Naive B cell (primary cell): ENCODE measurements at regions not wholly inside any gene's neighbourhood (a gene's known extent, or its start where the extent isn't known, plus 50 kb on each side); places are given as distances from the start of the nearest gene placed in this dataset.

Experiments
- ATAC-seq, 2 donors: fragments of 150-1000 bp; cut with Tn5 transposase; 2 replicates each; pipeline ENCODE4 v1.10.0; 2021; ENCODE audit warnings: low read depth in 2 of 2, mild to moderate bottlenecking in 2 of 2, moderate library complexity in 2 of 2
- DNase-seq: peaks from one replicate; pipeline ENCODE4 v3.0.0; 2022
- H3K27ac Mint-ChIP-seq, 6 donors: one replicate each; pipeline ENCODE4 v1.8.0; 2020 to 2022; ENCODE audit warnings: mild to moderate bottlenecking in 6 of 6, mixed read lengths in 6 of 6, moderate library complexity in 5 of 6, inconsistent platforms in 2 of 6
- H3K27me3 Mint-ChIP-seq, 3 donors: one replicate each; pipeline ENCODE4 v1.8.0; 2021 to 2022; ENCODE audit warnings: mixed read lengths in 3 of 3, mild to moderate bottlenecking in 1 of 3
- H3K36me3 Mint-ChIP-seq, 2 donors: one replicate each; pipeline ENCODE4 v1.8.0; 2020 to 2022; ENCODE audit warnings: mixed read lengths in 2 of 2, inconsistent platforms in 1 of 2, mild to moderate bottlenecking in 1 of 2
- H3K4me1 Mint-ChIP-seq, 3 donors: one replicate each; pipeline ENCODE4 v1.8.0; 2020 to 2022; ENCODE audit warnings: mixed read lengths in 3 of 3, inconsistent platforms in 1 of 3, mild to moderate bottlenecking in 1 of 3, moderate library complexity in 1 of 3
- H3K4me3 Mint-ChIP-seq, 8 donors: one replicate each; pipeline ENCODE4 v1.8.0; 2020 to 2022; ENCODE audit warnings: mild to moderate bottlenecking in 8 of 8, mixed read lengths in 8 of 8, moderate library complexity in 8 of 8, inconsistent platforms in 2 of 8
- H3K9me3 Mint-ChIP-seq, 7 donors: one replicate each; pipeline ENCODE4 v1.8.0; 2020 to 2022; ENCODE audit warnings: mixed read lengths in 7 of 7, mild to moderate bottlenecking in 5 of 7, inconsistent platforms in 2 of 7, moderate library complexity in 1 of 7

DNA sequence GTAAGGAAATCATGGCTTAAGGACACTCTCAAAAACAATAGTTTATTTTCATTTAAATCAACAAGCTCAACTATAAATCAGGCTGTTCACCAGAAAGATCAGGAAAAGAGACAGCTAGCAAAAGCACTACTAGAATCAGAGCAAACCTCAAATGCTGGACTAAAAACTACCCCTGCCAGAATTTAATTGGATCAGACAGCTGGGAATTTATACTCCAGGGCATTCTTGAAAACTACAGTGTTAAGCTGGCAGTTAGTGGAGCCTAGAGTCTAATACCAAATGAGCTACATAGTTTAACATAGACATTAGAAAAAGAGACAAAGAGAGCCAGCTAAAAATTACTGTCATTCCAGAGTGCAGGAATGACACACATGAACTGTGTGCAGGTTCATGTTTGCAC is 1016.4 kb upstream of the CRIM1 start:
- ATAC-seq, result no peak
- Mint-ChIP-seq H3K9me3 (peaks cover 0 to 6% (median 3%) of the 10 kb centered on the region in 7 donors), H3K4me1 (no peaks in the 10 kb centered on the region)

GRCh38 chr2:35337922-35338321 is 1017.7 kb upstream of the CRIM1 start:
- no peak overlapping the region for H3K27ac Mint-ChIP-seq
- no peaks in the 10 kb centered on the region for H3K36me3 Mint-ChIP-seq
- no peak overlapping the region for H3K4me3 Mint-ChIP-seq
- DNase-seq (no peak), ATAC-seq (no peak)
- H3K4me1 Mint-ChIP-seq, result no peaks in the 10 kb centered on the region
- peaks cover 0 to 6% (median 3%) of the 10 kb centered on the region in 7 donors for H3K9me3 Mint-ChIP-seq
- H3K27me3 Mint-ChIP-seq, result no peaks in the 10 kb centered on the region

More for the DNA sequence above, 1016.4 kb upstream of the CRIM1 start:
- DNase-seq, result no peak
- H3K27ac Mint-ChIP-seq, result no peak overlapping the region
- no peaks in the 10 kb centered on the region for H3K27me3 Mint-ChIP-seq
- no peak overlapping the region for H3K4me3 Mint-ChIP-seq
- H3K36me3 Mint-ChIP-seq, result no peaks in the 10 kb centered on the region

DNA sequence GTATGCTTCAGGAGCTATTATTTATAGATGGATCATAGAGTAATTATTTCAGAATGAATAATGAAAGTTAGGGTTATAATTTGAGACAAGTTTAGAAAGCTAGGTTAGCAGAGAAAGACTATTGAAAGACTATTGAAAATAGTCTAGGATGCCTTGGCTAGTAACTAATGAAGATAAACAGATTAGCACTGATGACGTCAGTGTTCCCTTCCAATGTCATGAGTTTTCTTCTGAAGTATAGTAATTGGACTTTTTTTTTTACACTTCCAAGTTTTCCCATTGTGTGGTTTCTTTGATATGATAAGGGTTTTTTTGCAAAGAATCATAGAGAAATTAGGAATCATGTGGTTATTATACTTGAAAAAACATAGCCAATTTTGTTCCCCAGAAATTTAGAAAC is 1041.5 kb upstream of the CRIM1 start:
- DNase-seq, result no peak
- no peak for ATAC-seq
- Mint-ChIP-seq H3K27me3 (no peaks in the 10 kb centered on the region), H3K4me3 (no peak overlapping the region), H3K27ac (no peak overlapping the region), H3K4me1 (no peaks in the 10 kb centered on the region), H3K36me3 (no peaks in the 10 kb centered on the region), H3K9me3 (peaks cover 0 to 5% (median 0%) of the 10 kb centered on the region in 7 donors)

- Mint-ChIP-seq H3K4me1 (no peaks in the 10 kb centered on the region), H3K36me3 (no peaks in the 10 kb centered on the region), H3K4me3 (no peak overlapping the region), H3K27me3 (no peaks in the 10 kb centered on the region), H3K27ac (no peak overlapping the region), H3K9me3 (peaks cover 0 to 4% (median 0%) of the 10 kb centered on the region in 7 donors)
- ATAC-seq, result no peak
- DNase-seq, result no peak
Measured at GRCh38 chr2:35301369-35301768, 1054.2 kb upstream of the CRIM1 start.

DNA sequence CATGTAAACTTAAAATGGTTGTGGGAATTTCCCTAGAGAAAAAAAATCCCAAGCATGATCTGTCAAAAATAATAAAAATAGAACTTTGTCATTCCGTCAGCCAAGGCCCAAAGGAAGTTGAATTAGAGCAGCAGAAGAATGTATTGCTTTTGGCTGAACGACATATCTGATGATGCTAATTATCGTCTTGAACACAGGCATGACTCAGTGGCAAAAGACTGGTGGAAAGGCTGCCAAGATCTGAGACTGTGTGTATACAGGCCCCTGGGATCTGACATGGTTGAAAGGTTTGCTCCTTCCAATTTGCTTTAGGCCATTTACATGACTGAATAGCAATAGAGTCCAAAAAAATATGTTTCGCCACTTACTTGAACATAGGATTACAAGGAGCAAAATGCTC is 1057.1 kb upstream of the CRIM1 start:
- H3K4me3 Mint-ChIP-seq, result no peak overlapping the region
- ATAC-seq (no peak), DNase-seq (no peak)
- no peaks in the 10 kb centered on the region for H3K36me3 Mint-ChIP-seq
- no peaks in the 10 kb centered on the region for H3K4me1 Mint-ChIP-seq
- H3K27me3 Mint-ChIP-seq, result no peaks in the 10 kb centered on the region
- no peak overlapping the region for H3K27ac Mint-ChIP-seq
- H3K9me3 Mint-ChIP-seq, result peaks cover 0 to 6% (median 0%) of the 10 kb centered on the region in 7 donors

GRCh38 chr2:35297403-35297802 is 1058.2 kb upstream of the CRIM1 start:
- no peaks in the 10 kb centered on the region for H3K4me1 Mint-ChIP-seq
- H3K27me3 Mint-ChIP-seq, result no peaks in the 10 kb centered on the region
- DNase-seq (no peak), ATAC-seq (no peak)
- peaks cover 0 to 6% (median 0%) of the 10 kb centered on the region in 7 donors for H3K9me3 Mint-ChIP-seq
- H3K4me3 Mint-ChIP-seq, result no peak overlapping the region
- no peak overlapping the region for H3K27ac Mint-ChIP-seq
- no peaks in the 10 kb centered on the region for H3K36me3 Mint-ChIP-seq

DNA sequence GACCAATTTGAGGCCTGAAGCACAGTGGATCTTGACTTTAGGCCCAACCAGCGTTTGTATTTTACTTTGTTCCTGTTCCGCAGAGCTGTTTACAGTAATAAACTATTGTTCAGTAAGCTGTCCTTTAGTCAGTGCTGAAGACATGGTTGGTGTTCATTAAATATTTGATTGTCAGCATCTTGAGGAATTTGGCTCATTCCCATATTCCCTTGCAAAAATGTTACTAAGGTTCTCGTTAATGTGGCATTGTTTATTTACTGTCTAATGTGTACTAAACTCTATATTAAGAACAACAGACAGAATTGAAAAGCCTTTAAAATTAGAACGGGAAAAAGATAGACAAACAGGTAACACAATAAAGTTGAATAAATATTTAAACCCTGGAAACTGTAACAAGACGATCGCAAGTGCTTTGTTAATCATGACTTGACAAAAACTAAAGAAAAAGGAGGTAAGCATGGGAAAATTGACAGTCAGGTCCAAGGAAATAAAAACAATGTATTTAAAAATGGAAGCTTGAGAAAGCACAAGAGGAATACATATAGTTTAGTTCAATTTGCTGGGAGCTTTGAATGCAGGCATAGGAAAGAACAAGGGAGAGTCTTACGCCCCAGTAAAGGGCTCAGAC is 1060.8 kb upstream of the CRIM1 start:
- DNase-seq (no peak), ATAC-seq (no peak)
- no peak overlapping the region for H3K4me3 Mint-ChIP-seq
- H3K36me3 Mint-ChIP-seq, result no peaks in the 10 kb centered on the region
- peaks cover 0 to 11% (median 0%) of the 10 kb centered on the region in 7 donors for H3K9me3 Mint-ChIP-seq
- no peaks in the 10 kb centered on the region for H3K27me3 Mint-ChIP-seq
- no peak overlapping the region for H3K27ac Mint-ChIP-seq
- no peaks in the 10 kb centered on the region for H3K4me1 Mint-ChIP-seq

DNA sequence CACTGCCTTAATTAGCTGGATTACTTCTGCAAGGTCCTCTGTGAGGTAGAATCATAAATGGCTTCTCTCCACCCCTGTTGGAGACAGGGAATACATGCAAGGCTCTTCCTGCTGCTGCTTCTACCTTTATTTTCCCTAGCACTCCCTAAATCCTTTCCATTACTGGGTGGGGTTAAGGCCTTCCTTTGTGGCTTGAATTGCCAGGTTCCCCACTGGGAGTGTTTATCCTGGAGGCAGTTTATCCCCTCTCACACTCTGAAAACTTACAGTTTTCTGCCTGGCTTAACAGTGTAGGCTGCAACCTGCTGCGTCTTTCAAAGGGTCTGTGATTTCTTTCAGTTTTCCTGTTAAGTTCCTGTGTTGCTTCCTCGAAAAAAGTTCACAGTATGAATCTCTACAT is 1062.3 kb upstream of the CRIM1 start:
- H3K4me3 Mint-ChIP-seq, result no peak overlapping the region

DNA sequence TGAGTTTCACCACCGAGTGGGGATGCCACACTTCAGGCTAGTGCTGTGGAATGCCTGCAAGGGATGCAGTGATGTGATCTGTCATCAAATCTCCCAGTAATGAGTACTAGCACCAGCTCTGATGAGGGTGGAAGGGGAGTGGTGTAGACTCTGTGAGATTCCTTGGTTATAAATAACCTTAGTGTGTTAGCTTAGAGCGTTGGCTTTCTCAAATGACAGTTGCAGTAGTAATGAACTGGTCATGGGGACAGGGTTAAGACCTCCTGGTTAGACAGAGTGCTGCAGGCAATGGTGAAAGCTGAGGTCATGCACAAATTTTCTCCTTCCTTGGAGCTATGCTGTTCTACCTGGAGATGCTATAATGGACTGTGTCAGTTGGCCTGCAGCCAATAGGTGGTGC is 1063.4 kb upstream of the CRIM1 start:
- peaks cover 0 to 9% (median 3%) of the 10 kb centered on the region in 7 donors for H3K9me3 Mint-ChIP-seq
- no peak overlapping the region for H3K4me3 Mint-ChIP-seq
- H3K27ac Mint-ChIP-seq, result no peak overlapping the region
- DNase-seq (no peak), ATAC-seq (no peak)
- no peaks in the 10 kb centered on the region for H3K36me3 Mint-ChIP-seq
- no peaks in the 10 kb centered on the region for H3K4me1 Mint-ChIP-seq
- no peaks in the 10 kb centered on the region for H3K27me3 Mint-ChIP-seq

More for the DNA sequence above, 1062.3 kb upstream of the CRIM1 start:
- Mint-ChIP-seq H3K27ac (no peak overlapping the region), H3K4me1 (no peaks in the 10 kb centered on the region), H3K9me3 (peaks cover 0 to 11% (median 2%) of the 10 kb centered on the region in 7 donors), H3K27me3 (no peaks in the 10 kb centered on the region), H3K36me3 (no peaks in the 10 kb centered on the region)
- no peak for ATAC-seq
- DNase-seq, result no peak

DNA sequence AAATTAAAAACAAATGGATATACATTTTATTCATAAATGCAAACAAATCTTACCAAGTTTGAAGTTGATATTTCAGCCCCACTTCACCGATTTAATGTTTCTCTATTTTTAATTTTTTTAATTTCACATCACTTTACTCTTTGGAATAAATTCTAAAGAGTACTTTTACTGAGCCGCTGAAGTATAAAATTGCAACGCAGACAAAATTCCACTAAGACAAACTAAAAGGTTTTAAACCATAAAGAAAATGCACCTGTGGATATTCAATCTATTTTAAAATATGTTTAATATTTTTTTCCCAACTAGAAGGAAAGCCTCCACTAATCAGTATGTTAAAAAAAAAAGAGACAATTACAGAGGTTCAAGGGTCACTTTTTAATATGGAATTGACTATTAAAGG is 1073.9 kb upstream of the CRIM1 start:
- H3K27ac Mint-ChIP-seq, result no peak overlapping the region
- H3K4me1 Mint-ChIP-seq, result no peaks in the 10 kb centered on the region
- ATAC-seq, result no peak
- DNase-seq, result no peak
- H3K9me3 Mint-ChIP-seq, result peaks cover 0 to 5% (median 2%) of the 10 kb centered on the region in 7 donors
- no peaks in the 10 kb centered on the region for H3K36me3 Mint-ChIP-seq
- no peaks in the 10 kb centered on the region for H3K27me3 Mint-ChIP-seq
- no peak overlapping the region for H3K4me3 Mint-ChIP-seq

GRCh38 chr2:35255826-35256225 is 1099.8 kb upstream of the CRIM1 start:
- no peak overlapping the region for H3K27ac Mint-ChIP-seq
- H3K27me3 Mint-ChIP-seq, result no peaks in the 10 kb centered on the region
- peaks cover 0 to 12% (median 5%) of the 10 kb centered on the region in 7 donors for H3K9me3 Mint-ChIP-seq
- DNase-seq (no peak), ATAC-seq (no peak)
- no peak overlapping the region for H3K4me3 Mint-ChIP-seq
- H3K36me3 Mint-ChIP-seq, result no peaks in the 10 kb centered on the region
- H3K4me1 Mint-ChIP-seq, result no peaks in the 10 kb centered on the region

GRCh38 chr2:35251156-35251555 is 1104.4 kb upstream of the CRIM1 start:
- peaks cover 0 to 8% of the 10 kb centered on the region in 2 donors for H3K36me3 Mint-ChIP-seq
- H3K4me1 Mint-ChIP-seq, result no peaks in the 10 kb centered on the region
- no peak for ATAC-seq
- no peak for DNase-seq
- no peak overlapping the region for H3K27ac Mint-ChIP-seq
- H3K4me3 Mint-ChIP-seq, result no peak overlapping the region
- no peaks in the 10 kb centered on the region for H3K27me3 Mint-ChIP-seq
- peaks cover 5 to 34% (median 11%) of the 10 kb centered on the region in 7 donors for H3K9me3 Mint-ChIP-seq

GRCh38 chr2:35246702-35247101 is 1108.9 kb upstream of the CRIM1 start:
- peaks cover 0 to 8% of the 10 kb centered on the region in 2 donors for H3K36me3 Mint-ChIP-seq

DNA sequence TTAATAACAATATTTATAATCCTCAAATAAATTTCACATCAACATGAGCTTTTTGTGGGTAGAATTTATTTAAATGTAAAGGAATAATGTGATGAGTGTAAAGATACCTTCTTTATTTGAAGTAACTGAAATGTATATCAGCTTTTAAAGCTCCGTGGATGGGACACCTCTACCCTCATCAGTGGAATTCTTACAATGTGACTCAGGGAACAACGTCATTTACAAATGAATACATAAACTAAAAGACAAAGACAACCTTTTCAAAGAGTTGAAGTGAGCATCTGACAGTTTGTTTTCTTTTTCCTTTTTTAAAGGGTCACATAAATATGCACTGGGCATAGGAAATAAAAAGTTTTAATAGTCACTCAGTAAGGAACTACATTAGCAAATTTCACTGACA is 1127.0 kb upstream of the CRIM1 start:
- ATAC-seq (no peak), DNase-seq (no peak)
- H3K4me3 Mint-ChIP-seq, result no peak overlapping the region
- H3K27me3 Mint-ChIP-seq, result no peaks in the 10 kb centered on the region
- no peaks in the 10 kb centered on the region for H3K4me1 Mint-ChIP-seq
- H3K9me3 Mint-ChIP-seq, result peaks cover 3 to 20% (median 9%) of the 10 kb centered on the region in 7 donors
- no peak overlapping the region for H3K27ac Mint-ChIP-seq
- H3K36me3 Mint-ChIP-seq, result no peaks in the 10 kb centered on the region

More at GRCh38 chr2:35246702-35247101, 1108.9 kb upstream of the CRIM1 start:
- peaks cover 2 to 28% (median 10%) of the 10 kb centered on the region in 7 donors for H3K9me3 Mint-ChIP-seq
- no peak for DNase-seq
- no peak for ATAC-seq
- no peaks in the 10 kb centered on the region for H3K4me1 Mint-ChIP-seq
- no peaks in the 10 kb centered on the region for H3K27me3 Mint-ChIP-seq
- no peak overlapping the region for H3K4me3 Mint-ChIP-seq
- no peak overlapping the region for H3K27ac Mint-ChIP-seq

DNA sequence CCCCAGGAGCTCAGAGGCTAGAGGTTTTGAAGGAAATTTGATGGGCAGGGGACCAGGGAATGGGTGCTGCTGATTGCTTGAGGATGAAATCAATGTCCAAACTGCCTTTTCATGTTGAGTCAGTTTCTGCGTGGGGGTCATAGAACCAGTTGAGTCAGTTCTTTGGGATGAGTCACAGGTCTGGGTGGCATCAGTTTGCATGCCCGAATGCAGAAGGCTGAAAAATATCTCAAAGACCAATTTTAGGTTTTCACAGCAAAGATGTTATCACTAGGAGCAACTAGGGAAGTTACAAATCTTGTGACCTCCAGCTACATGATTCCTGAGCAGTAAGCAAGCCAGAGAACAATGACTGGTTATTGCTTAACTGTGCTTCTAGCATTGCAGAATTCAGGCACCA is 1135.1 kb upstream of the CRIM1 start:
- H3K9me3 Mint-ChIP-seq, result peaks cover 0 to 8% (median 3%) of the 10 kb centered on the region in 7 donors
- H3K4me3 Mint-ChIP-seq, result no peak overlapping the region
- no peak overlapping the region for H3K27ac Mint-ChIP-seq
- DNase-seq (no peak), ATAC-seq (no peak)
- H3K27me3 Mint-ChIP-seq, result no peaks in the 10 kb centered on the region
- H3K4me1 Mint-ChIP-seq, result no peaks in the 10 kb centered on the region
- H3K36me3 Mint-ChIP-seq, result no peaks in the 10 kb centered on the region
